ENCODE measurements at regions not wholly inside any gene's neighbourhood (a gene's known extent, or its start where the extent isn't known, plus 50 kb on each side); places are given as distances from the start of the nearest gene placed in this dataset.

GRCh38 chr2:129757915-129758783, 221.3 kb upstream of the RAB6C start:
- no peak for TF ChIP-seq CTCF (IDR thresholded peaks at IDR 0.05; ENCODE audit: poor library complexity)
- no peak for TF ChIP-seq EZH2 (IDR thresholded peaks at IDR 0.05; ENCODE audit: borderline replicate concordance)
- TF ChIP-seq EZH2phosphoT487 (IDR thresholded peaks at IDR 0.05; ENCODE audit: low read depth, severe bottlenecking, unreplicated experiment): no peak
